Suprapubic skin (tissue), 4 donors: ENCODE measurements at regions not wholly inside any gene's neighbourhood (a gene's known extent, or its start where the extent isn't known, plus 50 kb on each side); places are given as distances from the start of the nearest gene placed in this dataset.

Experiments used
- DNase-seq, 2 donors: peaks; one replicate each; pipeline ENCODE4 v3.0.0-alpha.2; 2019; ENCODE audit warnings: low spot score in 2 of 2
- H3K27ac ChIP-seq: fragments of 200-600 bp; sonication (generic); one replicate; pipeline ENCODE4 v1.5.1; 2019
- H3K27me3 ChIP-seq: fragments of 200-600 bp; sonication (generic); one replicate; pipeline ENCODE4 v1.5.1; 2019
- H3K36me3 ChIP-seq: fragments of 200-600 bp; sonication (generic); one replicate; pipeline ENCODE4 v1.5.1; 2019
- H3K4me1 ChIP-seq: fragments of 200-600 bp; sonication (generic); one replicate; pipeline ENCODE4 v1.5.1; 2019
- H3K4me3 ChIP-seq: fragments of 200-600 bp; sonication (generic); one replicate; pipeline ENCODE4 v1.5.1; 2019; ENCODE audit warnings: mild to moderate bottlenecking
- H3K9me3 ChIP-seq: fragments of 200-600 bp; sonication (generic); one replicate; pipeline ENCODE4 v1.5.1; 2019
- CTCF ChIP-seq, 2 donors: fragments of 200-600 bp in 1 of 2; fragments of 450-650 bp in 1 of 2; sonication (generic) in 1 of 2; IDR thresholded peaks; one replicate each; pipeline ENCODE4 v1.5.1; 2016 to 2019; ENCODE audit warnings: antibody characterized with exemption in 2 of 2, mild to moderate bottlenecking in 1 of 2, moderate library complexity in 1 of 2
- EP300 ChIP-seq: sonication (generic); formaldehyde crosslinking; IDR thresholded peaks from one replicate; pipeline ENCODE4 v1.6.1; 2017; ENCODE audit warnings: antibody characterized with exemption
- POLR2A ChIP-seq, 2 donors: fragments of 450-650 bp; IDR thresholded peaks; one replicate each; pipeline ENCODE4 v1.6.1; 2017; ENCODE audit warnings: antibody characterized with exemption in 2 of 2, mild to moderate bottlenecking in 2 of 2, moderate library complexity in 2 of 2
- POLR2AphosphoS5 ChIP-seq, 3 donors: sonication (generic); formaldehyde crosslinking; IDR thresholded peaks; one replicate each; pipeline ENCODE4 v1.6.1; 2017; ENCODE audit warnings: antibody characterized with exemption in 3 of 3
- WGBS: methylation state at CpG from one replicate; pipeline ENCODE4 v1.1.5; 2018; 5-methylcytosine and 5-hydroxymethylcytosine counted together

DNA sequence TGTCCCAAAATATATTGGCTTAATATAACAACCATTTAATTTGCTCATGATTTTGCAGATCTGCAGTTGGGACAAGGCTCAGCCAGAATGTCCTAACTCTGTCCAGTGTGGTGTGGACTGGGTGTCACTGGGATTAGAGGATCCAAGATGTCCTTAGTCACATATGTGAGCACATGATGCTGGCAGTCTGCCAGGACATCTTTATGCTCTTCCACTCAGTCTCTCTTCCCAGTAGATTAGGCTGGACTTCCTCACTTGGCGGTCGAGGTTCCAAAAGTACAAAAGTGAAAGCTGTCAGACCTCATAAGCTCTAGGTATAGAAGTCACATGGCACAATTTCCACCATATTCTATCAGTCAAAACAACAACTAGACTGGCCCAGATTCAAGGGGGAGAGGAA lies 167.9 kb upstream of the NTF3 start:
- Histone ChIP-seq H3K27me3 (no peaks in the 10 kb centered on the region), H3K4me1 (peaks cover 12% of the 10 kb centered on the region), H3K9me3 (no peaks in the 10 kb centered on the region), H3K36me3 (no peaks in the 10 kb centered on the region), H3K27ac (no peak overlapping the region), H3K4me3 (no peak overlapping the region)
- no peak for DNase-seq
- no peak for TF ChIP-seq CTCF (IDR thresholded peaks at IDR 0.05)
- TF ChIP-seq POLR2AphosphoS5 (IDR thresholded peaks at IDR 0.05), result no peak
- TF ChIP-seq EP300, result no peak
- TF ChIP-seq POLR2A (IDR thresholded peaks at IDR 0.05), result no peak
- WGBS, result 79% methylated on average over 2 of the region's 2 CpGs

DNA sequence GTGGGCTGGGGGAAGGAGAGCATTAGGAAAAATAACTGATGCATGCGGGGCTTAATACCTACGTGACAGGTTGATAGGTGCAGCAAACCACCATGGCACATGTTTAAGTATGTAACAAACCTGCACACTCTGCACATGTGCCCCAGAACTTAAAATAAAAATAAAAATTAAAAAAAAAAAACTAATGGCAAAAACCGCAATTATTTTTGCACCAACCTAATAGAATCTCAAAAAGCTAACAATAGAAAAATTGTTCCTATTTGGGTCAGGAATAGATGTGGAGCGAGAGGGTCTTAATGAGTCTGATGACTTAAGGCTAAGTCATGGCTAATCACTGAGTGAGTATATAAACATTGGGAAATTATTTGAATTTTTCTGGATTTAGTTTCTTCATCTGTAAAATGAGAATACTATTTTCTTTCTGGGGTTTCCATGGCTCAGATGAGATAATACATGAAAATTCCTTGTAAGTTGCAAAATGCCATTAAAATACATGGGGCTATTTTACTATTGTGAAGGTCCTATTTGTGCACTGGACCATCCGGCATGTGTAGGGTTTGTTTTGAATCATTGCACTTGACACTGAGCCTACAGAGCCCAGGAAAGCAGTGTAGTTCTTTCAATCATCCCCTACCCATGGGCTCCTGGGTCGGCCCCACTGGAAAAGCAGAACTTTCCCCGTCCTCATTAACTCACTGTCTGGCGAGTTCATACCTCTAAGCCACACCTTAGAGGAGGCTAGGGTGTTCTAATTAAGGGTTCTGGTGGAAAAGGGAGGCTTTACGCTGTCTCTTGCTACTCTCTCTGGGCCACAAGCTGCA lies 164.1 kb upstream of the NTF3 start:
- no peak for DNase-seq
- TF ChIP-seq EP300 (no peak), POLR2A (IDR thresholded peaks at IDR 0.05) (no peak), CTCF (IDR thresholded peaks at IDR 0.05) (no peak), POLR2AphosphoS5 (IDR thresholded peaks at IDR 0.05) (no peak)
- 80% methylated on average over 9 of the region's 9 CpGs for whole genome bisulfite sequencing
- Histone ChIP-seq H3K36me3 (no peaks in the 10 kb centered on the region), H3K4me3 (no peak overlapping the region), H3K27ac (no peak overlapping the region), H3K27me3 (peaks cover 3% of the 10 kb centered on the region), H3K9me3 (no peaks in the 10 kb centered on the region), H3K4me1 (no peaks in the 10 kb centered on the region)

GRCh38 chr12:5268424-5269210 lies 163.3 kb upstream of the NTF3 start:
- TF ChIP-seq POLR2AphosphoS5 (IDR thresholded peaks at IDR 0.05) (no peak), POLR2A (IDR thresholded peaks at IDR 0.05) (no peak), EP300 (no peak), CTCF (IDR thresholded peaks at IDR 0.05) (no peak)
- Histone ChIP-seq H3K4me3 (no peak overlapping the region), H3K36me3 (no peaks in the 10 kb centered on the region), H3K9me3 (no peaks in the 10 kb centered on the region), H3K27me3 (peaks cover 3% of the 10 kb centered on the region), H3K27ac (no peak overlapping the region), H3K4me1 (no peaks in the 10 kb centered on the region)
- no peak for DNase-seq
- WGBS, result 85% methylated on average over 6 of the region's 6 CpGs

GRCh38 chr12:5269846-5270245 lies 162.1 kb upstream of the NTF3 start:
- Histone ChIP-seq H3K4me1 (no peaks in the 10 kb centered on the region), H3K27me3 (peaks cover 3% of the 10 kb centered on the region), H3K9me3 (no peaks in the 10 kb centered on the region), H3K27ac (no peak overlapping the region), H3K4me3 (no peak overlapping the region), H3K36me3 (no peaks in the 10 kb centered on the region)
- no peak for TF ChIP-seq POLR2A (IDR thresholded peaks at IDR 0.05)
- TF ChIP-seq EP300, result no peak
- no peak for TF ChIP-seq CTCF (IDR thresholded peaks at IDR 0.05)
- TF ChIP-seq POLR2AphosphoS5 (IDR thresholded peaks at IDR 0.05), result no peak
- 68% methylated on average over 3 of the region's 3 CpGs for WGBS
- no peak for DNase-seq
